ENCODE measurements at regions not wholly inside any gene's neighbourhood (a gene's known extent, or its start where the extent isn't known, plus 50 kb on each side); places are given as distances from the start of the nearest gene placed in this dataset.
A peak's percentile ranks its signal among the peaks of the same experiment; 100 is the strongest.

- DNase-seq (ENCODE audit: low spot score), result no peak
These were observed 107.0 kb upstream of the PDE1C start for GRCh38 chr7:32177232-32177631.

DNA sequence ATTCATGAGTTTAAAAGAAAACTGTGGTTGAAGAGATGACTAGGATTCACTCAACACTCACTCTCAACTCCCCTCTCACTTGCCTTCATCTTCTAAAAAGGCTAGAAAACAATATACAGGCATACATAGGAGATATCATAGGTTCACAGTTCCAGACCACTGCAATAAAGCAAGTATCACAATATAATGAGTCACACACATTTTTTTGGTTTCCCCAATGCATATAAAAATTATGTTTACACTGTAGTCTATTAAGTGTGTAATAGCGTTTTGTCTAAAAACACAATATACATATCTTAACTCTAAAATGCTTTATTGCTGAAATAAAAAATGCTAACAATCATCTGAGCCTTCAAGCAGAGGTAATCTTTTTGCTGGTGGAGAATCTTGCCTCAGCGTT lies 104.9 kb upstream of the PDE1C start:
- no peak for DNase-seq (ENCODE audit: low spot score)

DNA sequence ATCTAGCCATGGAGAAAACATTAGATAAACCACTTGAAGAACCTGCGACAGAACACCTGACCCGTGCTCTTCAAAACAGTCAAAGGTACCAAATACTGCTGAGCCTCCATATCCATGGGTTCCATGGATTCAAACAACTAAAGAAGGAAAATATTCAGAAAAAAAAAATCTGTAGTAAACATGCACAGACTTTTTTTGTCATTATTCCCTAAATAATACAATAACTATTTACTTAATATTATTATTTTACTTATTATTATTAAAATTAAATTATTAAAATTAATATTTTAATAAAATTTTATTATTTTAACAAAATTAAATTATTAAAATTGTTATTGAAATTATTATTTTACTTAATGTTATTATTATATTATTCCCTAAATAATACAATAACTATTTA lies 101.0 kb upstream of the PDE1C start:
- DNase-seq (ENCODE audit: low spot score), result no peak

DNA sequence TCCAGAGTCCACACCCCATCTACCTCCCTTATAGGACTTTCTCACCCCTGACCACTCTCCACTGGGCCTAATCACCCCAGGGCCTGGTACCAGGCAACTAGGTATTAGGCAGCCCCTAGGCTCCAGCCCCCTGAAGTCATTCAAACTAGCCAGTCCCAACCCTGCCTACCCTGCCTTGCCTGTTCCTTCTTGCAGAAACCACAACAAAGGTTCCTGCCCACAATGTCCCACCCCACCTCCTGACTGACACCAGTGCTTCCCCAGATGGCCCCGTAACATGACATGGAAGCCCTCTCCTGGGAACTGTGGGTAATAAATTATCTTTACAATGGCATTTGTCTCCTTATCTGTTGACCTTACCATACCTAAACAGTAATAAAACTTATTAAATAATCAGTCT lies 100.6 kb upstream of the PDE1C start:
- no peak for DNase-seq (ENCODE audit: low spot score)

DNA sequence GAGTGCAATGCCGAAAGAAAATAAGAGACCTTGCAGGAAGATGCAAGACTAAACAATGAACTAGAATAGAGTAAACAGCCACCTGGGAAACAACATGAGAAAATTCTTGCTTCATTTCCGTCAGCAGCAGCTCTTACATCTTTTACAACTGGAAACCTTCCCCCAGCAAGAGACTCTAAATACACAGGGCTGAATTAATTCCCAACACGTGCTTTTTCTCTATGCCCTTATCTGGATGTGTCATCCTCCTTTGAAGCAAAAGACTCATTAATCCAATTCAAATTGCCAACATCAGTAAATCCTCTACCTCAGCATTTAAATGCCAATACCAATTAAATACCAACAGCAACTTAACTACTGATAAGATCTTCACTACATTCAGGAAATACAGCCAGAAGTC lies 99.0 kb upstream of the PDE1C start:
- DNase-seq (ENCODE audit: low spot score), result no peak

DNA sequence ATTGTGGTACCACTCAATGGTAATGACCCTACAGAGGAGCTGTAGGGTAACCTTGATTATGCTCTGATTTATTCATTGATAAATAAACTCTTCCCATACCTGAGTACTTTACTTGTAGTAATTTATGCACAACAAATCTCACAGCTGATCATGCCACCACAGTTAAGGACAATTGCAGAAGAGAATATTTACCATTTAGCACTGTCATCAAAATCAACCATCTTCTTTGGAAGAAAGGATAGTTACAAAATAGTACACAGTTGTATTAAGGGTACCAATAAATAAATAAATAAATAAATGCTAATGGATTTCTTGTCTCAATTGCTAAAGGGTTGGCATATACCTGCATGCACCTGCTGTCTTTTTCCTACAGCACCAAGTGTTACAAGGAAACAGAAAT lies 97.6 kb upstream of the PDE1C start:
- DNase-seq (ENCODE audit: low spot score), result no peak

DNA sequence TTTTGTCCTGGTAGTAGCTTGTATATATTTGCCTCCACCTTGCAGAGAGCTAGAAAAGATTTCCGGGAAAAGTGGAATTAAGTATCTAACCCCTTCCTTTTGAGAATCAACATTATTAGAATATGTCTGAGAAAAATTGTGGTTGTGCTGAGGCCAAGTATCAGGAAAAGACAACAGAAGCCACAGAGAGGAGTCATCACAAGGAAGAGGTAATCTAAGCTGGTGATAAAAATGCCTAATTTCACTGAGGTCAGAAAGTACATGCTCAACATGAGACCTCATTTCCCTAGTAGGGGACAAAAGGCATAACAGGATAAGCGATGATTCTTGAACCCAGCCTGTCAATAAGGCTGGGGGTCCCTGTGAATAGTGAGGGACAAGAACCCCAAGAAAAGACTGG lies 97.0 kb upstream of the PDE1C start:
- no peak for DNase-seq (ENCODE audit: low spot score)

DNA sequence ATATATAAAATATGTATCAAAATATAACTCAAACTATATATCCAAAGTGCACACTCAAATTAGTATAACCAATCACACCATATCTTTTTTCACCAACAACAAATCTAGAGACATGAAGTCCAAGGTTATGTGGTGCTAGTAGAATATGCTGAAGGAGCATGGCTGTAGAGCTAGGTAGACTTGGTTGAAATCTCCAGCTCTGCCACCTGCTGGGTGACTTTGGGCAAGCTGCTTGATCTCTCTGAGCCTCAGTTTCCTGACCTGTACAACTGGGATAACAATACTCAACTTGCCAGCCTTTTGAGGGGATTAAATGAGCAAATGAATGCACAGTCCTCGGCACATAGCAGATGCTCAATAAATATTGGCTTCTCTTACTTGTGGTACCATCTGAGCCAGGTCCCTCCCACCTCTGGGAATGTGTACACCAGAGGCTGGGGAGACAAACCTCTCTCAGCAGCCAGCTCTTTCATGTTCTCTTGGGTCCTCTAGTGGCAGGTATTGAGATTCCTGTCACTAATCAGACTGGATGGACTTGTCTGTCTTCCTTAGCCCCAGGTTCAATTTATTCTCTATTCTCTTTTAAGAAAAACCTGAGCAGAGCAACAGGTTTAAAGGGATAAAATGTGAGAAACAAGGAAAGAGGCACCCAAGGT lies 94.3 kb upstream of the PDE1C start:
- DNase-seq (ENCODE audit: low spot score), result peak; percentile 22

DNA sequence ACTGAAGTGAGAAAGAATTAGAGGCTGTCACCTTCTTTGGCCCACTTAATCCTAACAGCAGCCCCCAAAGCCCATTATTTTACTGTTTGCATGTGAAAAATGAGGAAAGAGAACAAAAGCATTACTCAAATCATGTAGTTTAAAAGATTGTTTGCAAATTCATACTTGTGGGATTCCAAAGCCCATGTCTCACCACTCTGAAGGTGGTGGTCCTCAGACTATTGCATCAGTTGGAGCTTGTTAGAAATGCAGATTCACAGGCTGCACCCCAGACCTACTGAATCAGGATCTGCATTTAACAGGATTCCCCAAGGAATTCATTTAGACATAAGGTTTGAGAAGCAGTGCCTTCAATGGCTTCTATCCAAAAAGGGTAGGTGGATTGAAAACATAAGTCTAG lies 93.7 kb upstream of the PDE1C start:
- no peak for DNase-seq (ENCODE audit: low spot score)

DNA sequence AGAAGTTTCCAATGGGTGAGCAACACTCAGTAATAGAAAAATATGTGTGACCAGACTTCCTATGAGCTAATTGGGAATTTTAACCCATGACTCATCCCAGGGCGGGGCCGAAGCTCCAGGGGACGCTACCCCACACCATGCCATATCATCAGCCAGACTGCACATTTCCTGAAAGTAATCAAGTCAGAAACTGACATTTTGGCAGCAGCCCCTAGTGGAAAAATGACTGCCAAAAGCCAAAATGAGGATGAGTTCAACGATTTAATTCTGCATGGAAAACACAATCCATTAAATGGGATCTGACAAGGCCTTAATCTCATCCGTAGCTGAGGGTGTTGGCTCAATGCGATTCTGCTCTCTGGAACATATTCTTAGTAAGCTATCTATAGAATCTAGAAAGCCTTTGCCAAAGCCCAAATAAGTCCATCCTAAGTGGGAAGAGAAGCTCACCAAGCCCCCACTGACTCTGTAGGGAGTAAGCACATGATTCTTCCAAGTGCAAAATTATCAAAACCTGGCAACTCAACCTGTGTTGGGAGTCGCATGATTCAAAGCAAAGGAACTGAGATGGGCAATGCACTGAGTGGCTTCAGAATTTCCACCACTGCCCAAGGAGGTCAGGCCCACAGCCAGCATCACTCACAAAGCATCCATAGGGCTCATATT lies 93.1 kb upstream of the PDE1C start:
- no peak for DNase-seq (ENCODE audit: low spot score)

DNA sequence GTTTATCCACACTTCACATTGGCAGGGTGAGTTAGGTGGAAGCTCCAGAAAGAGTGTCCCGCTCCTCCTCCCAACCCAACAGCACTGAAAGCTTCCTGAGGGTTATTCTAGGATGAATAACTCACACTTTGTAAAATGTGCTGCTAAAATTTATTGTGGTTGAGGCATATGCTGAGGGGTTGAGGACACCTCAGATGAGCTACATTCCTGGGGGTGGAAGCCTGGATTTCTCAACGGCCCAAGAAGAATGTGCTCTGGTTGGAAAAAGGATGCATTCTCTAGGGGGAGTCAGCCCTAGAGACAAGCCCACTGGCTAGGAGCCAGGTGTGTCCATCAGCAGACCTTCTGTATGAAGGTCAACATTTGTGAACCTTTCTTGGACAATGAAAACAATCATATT lies 91.5 kb upstream of the PDE1C start:
- no peak for DNase-seq (ENCODE audit: low spot score)

- no peak for DNase-seq (ENCODE audit: low spot score)
These were observed 88.8 kb upstream of the PDE1C start for GRCh38 chr7:32158751-32159745.

GRCh38 chr7:32158076-32158475 lies 87.9 kb upstream of the PDE1C start:
- DNase-seq (ENCODE audit: low spot score), result no peak

DNA sequence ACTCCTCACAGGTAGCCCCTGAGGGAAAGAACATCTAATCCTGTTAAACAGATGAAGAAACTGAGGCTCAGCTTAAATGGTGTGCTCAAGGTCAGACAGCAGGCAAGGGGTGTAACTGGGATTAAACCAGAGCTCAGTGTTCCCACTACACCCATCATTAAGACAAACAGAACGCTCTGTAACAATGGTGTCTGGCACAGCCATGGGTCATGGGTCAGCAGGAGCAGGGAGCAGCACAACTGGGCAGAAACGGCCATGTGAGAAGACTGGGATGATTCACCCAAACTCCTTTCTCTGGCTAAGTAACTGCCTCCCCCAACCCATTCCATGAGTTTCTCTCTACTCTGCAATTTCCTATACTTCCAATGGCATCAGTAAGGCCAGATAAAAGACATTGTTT lies 85.5 kb upstream of the PDE1C start:
- no peak for DNase-seq (ENCODE audit: low spot score)

GRCh38 chr7:32154797-32155196 lies 84.6 kb upstream of the PDE1C start:
- no peak for DNase-seq (ENCODE audit: low spot score)

GRCh38 chr7:32153006-32153405 lies 82.8 kb upstream of the PDE1C start:
- no peak for DNase-seq (ENCODE audit: low spot score)

GRCh38 chr7:32152576-32152975 lies 82.4 kb upstream of the PDE1C start:
- no peak for DNase-seq (ENCODE audit: low spot score)

DNA sequence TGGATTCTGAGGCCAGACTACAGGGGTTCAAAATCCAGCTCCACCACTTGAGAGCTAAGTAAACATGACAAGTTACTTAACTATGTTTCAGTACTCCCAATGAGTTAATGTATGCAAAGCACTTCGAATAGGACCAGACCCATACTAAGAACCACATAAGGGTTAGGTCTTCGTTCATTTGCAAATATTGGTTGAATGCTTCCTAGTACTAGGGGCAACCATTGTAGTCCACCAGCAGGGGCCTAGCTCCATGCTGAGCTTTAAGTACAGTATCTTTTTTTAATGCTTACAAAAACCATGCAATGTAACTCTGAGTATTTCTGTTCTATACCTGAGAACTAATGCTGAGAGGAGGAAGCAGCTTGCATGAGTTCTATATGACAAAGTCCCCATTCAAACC lies 80.4 kb upstream of the PDE1C start:
- DNase-seq (ENCODE audit: low spot score), result no peak

- DNase-seq (ENCODE audit: low spot score), result no peak
These were observed 79.8 kb upstream of the PDE1C start for GRCh38 chr7:32150039-32150438.

GRCh38 chr7:32147546-32148268 lies 77.5 kb upstream of the PDE1C start:
- DNase-seq (ENCODE audit: low spot score), result no peak

DNA sequence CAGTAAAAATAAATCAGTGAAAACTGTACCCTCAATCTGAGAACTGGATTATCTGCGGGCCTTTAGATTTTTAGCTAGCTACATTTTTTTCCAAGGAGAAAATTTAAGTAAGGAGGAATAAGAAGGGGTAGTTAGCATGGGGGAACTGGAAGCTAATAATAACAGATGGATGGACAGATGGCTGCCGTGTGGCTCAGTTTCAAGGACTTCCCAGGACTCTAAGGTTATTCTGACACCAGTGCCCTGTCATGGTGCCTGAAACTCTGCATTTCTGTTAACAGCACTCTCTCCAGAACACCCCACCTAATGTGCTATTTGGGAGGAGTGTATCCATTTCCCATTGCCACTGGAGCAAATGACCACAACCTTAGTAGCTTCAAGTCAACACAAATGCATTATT lies 75.7 kb upstream of the PDE1C start:
- DNase-seq (ENCODE audit: low spot score), result no peak

GRCh38 chr7:32144676-32145075 lies 74.5 kb upstream of the PDE1C start:
- DNase-seq (ENCODE audit: low spot score), result no peak

All from NAMALWA (cell line).